ENCODE measurements at regions not wholly inside any gene's neighbourhood (a gene's known extent, or its start where the extent isn't known, plus 50 kb on each side); places are given as distances from the start of the nearest gene placed in this dataset.

DNA sequence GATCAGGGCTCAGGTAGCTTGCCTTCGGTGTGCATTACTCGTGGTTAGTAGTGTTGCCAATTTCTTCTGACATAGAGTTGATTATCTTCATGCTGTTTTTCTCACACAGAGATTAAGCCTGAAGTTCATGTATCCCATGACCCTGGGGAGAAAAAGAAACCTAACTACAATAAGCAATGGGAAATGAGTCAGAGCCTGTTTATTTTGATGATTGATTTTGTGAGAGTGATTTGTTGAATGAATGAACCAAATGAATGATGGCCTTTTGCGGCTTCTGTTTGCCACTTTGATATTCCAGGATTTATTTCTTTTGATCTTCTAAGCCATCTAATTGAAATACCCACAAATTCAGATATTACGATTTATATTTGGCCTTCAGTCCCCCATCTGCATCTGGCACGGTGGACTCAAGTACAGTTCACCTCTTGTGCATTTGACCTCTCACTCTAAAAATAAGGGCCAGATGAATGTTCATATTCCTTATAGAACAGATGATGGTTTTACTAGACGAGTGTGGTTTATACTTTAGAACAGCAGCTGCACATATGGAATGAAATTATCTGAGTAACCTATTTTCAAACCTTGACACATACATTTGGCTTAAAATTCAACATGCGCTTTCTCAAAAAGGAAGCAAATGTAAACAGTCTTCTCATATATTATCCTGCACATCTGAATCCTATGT is 110.7 kb downstream of the PLCE1 start:
- TF ChIP-seq ASH2L (IDR thresholded peaks at IDR 0.05; ENCODE audit: low read length) (no peak), SAP30 (IDR thresholded peaks at IDR 0.05; ENCODE audit: insufficient read depth, insufficient replicate concordance, low read length) (no peak), CREB1 (IDR thresholded peaks at IDR 0.05) (no peak), KDM1A (IDR thresholded peaks at IDR 0.05; ENCODE audit: borderline replicate concordance, low read length) (no peak), POLR2A (IDR thresholded peaks at IDR 0.05; ENCODE audit: control extremely low read depth in 1 of 2, low read depth in 2 of 2, low read length in 2 of 2) (no peak), POLR2AphosphoS5 (IDR thresholded peaks at IDR 0.05; ENCODE audit: low read depth, low read length) (no peak), SUZ12 (IDR thresholded peaks at IDR 0.05; ENCODE audit: low read length) (no peak), ZNF274 (IDR thresholded peaks at IDR 0.05; ENCODE audit: borderline replicate concordance, extremely low read depth, low read length) (no peak)
- TF ChIP-seq, protein P1, sequence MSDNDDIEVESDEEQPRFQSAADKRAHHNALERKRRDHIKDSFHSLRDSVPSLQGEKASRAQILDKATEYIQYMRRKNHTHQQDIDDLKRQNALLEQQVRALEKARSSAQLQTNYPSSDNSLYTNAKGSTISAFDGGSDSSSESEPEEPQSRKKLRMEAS (IDR thresholded peaks at IDR 0.05), result no peak
- TF ChIP-seq, protein P2, sequence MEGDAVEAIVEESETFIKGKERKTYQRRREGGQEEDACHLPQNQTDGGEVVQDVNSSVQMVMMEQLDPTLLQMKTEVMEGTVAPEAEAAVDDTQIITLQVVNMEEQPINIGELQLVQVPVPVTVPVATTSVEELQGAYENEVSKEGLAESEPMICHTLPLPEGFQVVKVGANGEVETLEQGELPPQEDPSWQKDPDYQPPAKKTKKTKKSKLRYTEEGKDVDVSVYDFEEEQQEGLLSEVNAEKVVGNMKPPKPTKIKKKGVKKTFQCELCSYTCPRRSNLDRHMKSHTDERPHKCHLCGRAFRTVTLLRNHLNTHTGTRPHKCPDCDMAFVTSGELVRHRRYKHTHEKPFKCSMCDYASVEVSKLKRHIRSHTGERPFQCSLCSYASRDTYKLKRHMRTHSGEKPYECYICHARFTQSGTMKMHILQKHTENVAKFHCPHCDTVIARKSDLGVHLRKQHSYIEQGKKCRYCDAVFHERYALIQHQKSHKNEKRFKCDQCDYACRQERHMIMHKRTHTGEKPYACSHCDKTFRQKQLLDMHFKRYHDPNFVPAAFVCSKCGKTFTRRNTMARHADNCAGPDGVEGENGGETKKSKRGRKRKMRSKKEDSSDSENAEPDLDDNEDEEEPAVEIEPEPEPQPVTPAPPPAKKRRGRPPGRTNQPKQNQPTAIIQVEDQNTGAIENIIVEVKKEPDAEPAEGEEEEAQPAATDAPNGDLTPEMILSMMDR (IDR thresholded peaks at IDR 0.05; ENCODE audit: control extremely low read depth in 1 of 3, insufficient read depth in 1 of 3, low read depth in 1 of 3, low read length in 3 of 3), result no peak

Data from H1 (cell line).